ENCODE measurements at regions not wholly inside any gene's neighbourhood (a gene's known extent, or its start where the extent isn't known, plus 50 kb on each side); places are given as distances from the start of the nearest gene placed in this dataset.
"Not testable (repeated sequence)": the region's sequence is repeated elsewhere in the genome, so short reads cannot be mapped to it uniquely, and the experiment has no call there.

GRCh38 chr7:128561116-128561722, 84.7 kb downstream of the METTL2B start:
- intact Hi-C loops (cut with DNase I); H3K27ac ChIP-seq; DNase-seq; H3K4me3 ChIP-seq; H3K27me3 ChIP-seq; H3K36me3 ChIP-seq; H3K9me3 ChIP-seq: not testable (repeated sequence)
- H3K4me1 ChIP-seq = peaks cover 0 to 13% (median 7%) of the 10 kb centered on the region in 4 donors
- 19 to 64% methylated on average over 3 to 4 of the region's 4 CpGs for WGBS, 2 donors

GRCh38 chr7:128562795-128563194, 86.2 kb downstream of the METTL2B start:
- DNase-seq = not testable (repeated sequence)

GRCh38 chr7:128564123-128564700, 87.7 kb downstream of the METTL2B start:
- H3K9me3 ChIP-seq; H3K27me3 ChIP-seq; H3K27ac ChIP-seq; H3K36me3 ChIP-seq; H3K4me3 ChIP-seq; DNase-seq; intact Hi-C loops (cut with DNase I): not testable (repeated sequence)
- 92 to 97% methylated on average over 1 of the region's 2 CpGs for WGBS, 2 donors
- peaks cover 0 to 13% (median 7%) of the 10 kb centered on the region in 4 donors for H3K4me1 ChIP-seq

More at GRCh38 chr7:128562795-128563194, 86.2 kb downstream of the METTL2B start:
- H3K9me3 ChIP-seq; H3K36me3 ChIP-seq; H3K27ac ChIP-seq; intact Hi-C loops (cut with DNase I); H3K4me3 ChIP-seq; H3K27me3 ChIP-seq: not testable (repeated sequence)
- 94 to 100% methylated on average over 4 to 5 of the region's 5 CpGs for WGBS, 2 donors
- peaks cover 0 to 13% (median 7%) of the 10 kb centered on the region in 4 donors for H3K4me1 ChIP-seq

- H3K27ac ChIP-seq; H3K27me3 ChIP-seq; H3K36me3 ChIP-seq; H3K4me1 ChIP-seq; intact Hi-C loops (cut with DNase I); DNase-seq; H3K9me3 ChIP-seq; H3K4me3 ChIP-seq: not testable (repeated sequence)
- WGBS, 2 donors = 63 to 69% methylated on average over 4 of the region's 4 CpGs
Measured at GRCh38 chr7:128564932-128565864, 88.7 kb downstream of the METTL2B start.

- H3K27me3 ChIP-seq; H3K9me3 ChIP-seq; H3K27ac ChIP-seq; H3K4me3 ChIP-seq; intact Hi-C loops (cut with DNase I); DNase-seq; H3K4me1 ChIP-seq: not testable (repeated sequence)
- peaks cover 0 to 13% (median 2%) of the 10 kb centered on the region in 4 donors for H3K36me3 ChIP-seq
- 99% methylated on average over 3 of the region's 3 CpGs for WGBS, 2 donors
Measured at GRCh38 chr7:128575277-128575676, 96.8 kb upstream of the GARIN1A start.

GRCh38 chr7:128576953-128577352, 95.1 kb upstream of the GARIN1A start:
- H3K4me1 ChIP-seq; DNase-seq; H3K27ac ChIP-seq; H3K4me3 ChIP-seq; H3K27me3 ChIP-seq; H3K9me3 ChIP-seq; intact Hi-C loops (cut with DNase I): not testable (repeated sequence)
- H3K36me3 ChIP-seq = peaks cover 4 to 19% (median 6%) of the 10 kb centered on the region in 4 donors
- WGBS, 2 donors = 96 to 97% methylated on average over 27 of the region's 27 CpGs

GRCh38 chr7:128579843-128580242, 92.2 kb upstream of the GARIN1A start:
- intact Hi-C loops (cut with DNase I) = not testable (repeated sequence)
- 90 to 96% methylated on average over 4 of the region's 4 CpGs for WGBS, 2 donors

GRCh38 chr7:128581100-128581499, 91.0 kb upstream of the GARIN1A start:
- H3K4me3 ChIP-seq; H3K9me3 ChIP-seq; H3K27me3 ChIP-seq; intact Hi-C loops (cut with DNase I); DNase-seq; H3K27ac ChIP-seq; H3K4me1 ChIP-seq: not testable (repeated sequence)
- WGBS, 2 donors = 94 to 96% methylated on average over 5 of the region's 5 CpGs
- peaks cover 5 to 18% (median 9%) of the 10 kb centered on the region in 4 donors for H3K36me3 ChIP-seq

More at GRCh38 chr7:128579843-128580242, 92.2 kb upstream of the GARIN1A start:
- not testable (repeated sequence) for H3K27ac ChIP-seq, H3K4me3 ChIP-seq, H3K27me3 ChIP-seq, H3K9me3 ChIP-seq, H3K4me1 ChIP-seq, DNase-seq
- peaks cover 4 to 18% (median 6%) of the 10 kb centered on the region in 4 donors for H3K36me3 ChIP-seq

- DNase-seq; H3K4me3 ChIP-seq; H3K27ac ChIP-seq; H3K9me3 ChIP-seq; intact Hi-C loops (cut with DNase I); H3K27me3 ChIP-seq; H3K4me1 ChIP-seq: not testable (repeated sequence)
- peaks cover 5 to 20% (median 9%) of the 10 kb centered on the region in 4 donors for H3K36me3 ChIP-seq
- WGBS, 2 donors = 84 to 90% methylated on average over 2 of the region's 2 CpGs
Measured at GRCh38 chr7:128581825-128582561, 90.1 kb upstream of the GARIN1A start.

GRCh38 chr7:128586715-128587114, 85.4 kb upstream of the GARIN1A start:
- H3K9me3 ChIP-seq; H3K4me3 ChIP-seq; DNase-seq; H3K4me1 ChIP-seq; H3K27ac ChIP-seq; H3K27me3 ChIP-seq; intact Hi-C loops (cut with DNase I): not testable (repeated sequence)
- peaks cover 0 to 17% (median 3%) of the 10 kb centered on the region in 4 donors for H3K36me3 ChIP-seq

Measured in sigmoid colon (tissue), 6 donors.